HCT116 (cell line): ENCODE measurements at regions not wholly inside any gene's neighbourhood (a gene's known extent, or its start where the extent isn't known, plus 50 kb on each side); places are given as distances from the start of the nearest gene placed in this dataset.

ENCODE experiments used
- ATAC-seq: fragments of 200-7000 bp; cut with Tn5 transposase; 2 replicates; pipeline ENCODE4 v1.9.1; 2020; ENCODE audit warnings: mild to moderate bottlenecking, moderate library complexity
- BruUV-seq: library from RNA; stranded (reverse); fragments of 400-500 nt; replicated peaks from 2 replicates; lab custom pipeline; 2021; lab: Mats Ljungman, UMichigan
- CTCF ChIA-PET: fragments of 300-600 bp; sonication (Branson Sonifier 250); formaldehyde crosslinking; loops from one replicate; lab custom pipeline; 2021; ENCODE audit warnings: antibody characterized with exemption; lab: Charles Lee
- POLR2A ChIA-PET: fragments of 300-600, 350-600 bp; sonication (Branson Sonifier 250); formaldehyde crosslinking; loops from one replicate; lab custom pipeline; 2021; ENCODE audit warnings: antibody characterized with exemption; lab: Charles Lee
- RAD21 ChIA-PET, 2 experiments: fragments of 300-600 bp; sonication (Branson Sonifier 250); formaldehyde crosslinking; loops; one replicate each; lab custom pipeline; 2023; ENCODE audit warnings: low total read pairs in 2 of 2; ENCODE audit not compliant: uncharacterized antibody in 2 of 2, unreplicated experiment in 2 of 2, low non-redundant PET in 1 of 2; lab: Charles Lee
- DNase-seq: peaks from one replicate; pipeline ENCODE4 v3.0.0-alpha.2; 2010; ENCODE audit warnings: low read depth, low spot score
- H2AFZ ChIP-seq: fragments of 200-600 bp; shearing (Covaris generic), sonication (generic); 2 replicates; pipeline ENCODE4 v1.6.1; 2017; ENCODE audit warnings: low read depth, mixed run types, mixed read lengths, antibody characterized with exemption, low read length; ENCODE audit not compliant: poor library complexity, severe bottlenecking
- H3K27ac ChIP-seq: 2 replicates; pipeline ENCODE4 v1.5.1; 2012; ENCODE audit warnings: low read depth, low read length
- H3K27me3 ChIP-seq: fragments of 200-600 bp; sonication (generic); 2 replicates; pipeline ENCODE4 v1.6.1; 2016; ENCODE audit warnings: mixed run types, low read length, mixed read lengths; ENCODE audit not compliant: insufficient read depth
- H3K36me3 ChIP-seq, 2 experiments: fragments of 200-500 bp in 1 of 2; fragments of 200-600 bp in 1 of 2; sonication (Bioruptor generic) in 1 of 2; sonication (generic) in 1 of 2; 2 replicates each; pipeline versions ENCODE4 v1.5.1 to v1.6.1; 2014 to 2016; ENCODE audit warnings: low read length in 2 of 2, inconsistent platforms in 1 of 2, mixed read lengths in 1 of 2, mixed run types in 1 of 2; ENCODE audit not compliant: insufficient read depth in 2 of 2, control insufficient read depth in 1 of 2
- H3K4me1 ChIP-seq, 2 experiments: fragments of 200-600 bp in 1 of 2; sonication (generic) in 1 of 2; 2 replicates each; pipeline versions ENCODE4 v1.5.1 to v1.6.1; 2012 to 2017; ENCODE audit warnings: low read length in 2 of 2, inconsistent platforms in 1 of 2, mild to moderate bottlenecking in 1 of 2, mixed read lengths in 1 of 2, mixed run types in 1 of 2, moderate library complexity in 1 of 2; ENCODE audit not compliant: insufficient read depth in 2 of 2, control insufficient read depth in 1 of 2
- H3K4me2 ChIP-seq: fragments of 200-600 bp; sonication (generic); 2 replicates; pipeline ENCODE4 v1.6.1; 2017; ENCODE audit warnings: mixed run types, low read length, mixed read lengths
- H3K4me3 ChIP-seq, 2 experiments: fragments of 200-600 bp in 1 of 2; sonication (generic) in 1 of 2; replicated peaks in 1 of 2; 2 replicates each; pipeline ENCODE4 v1.5.1; 2011 to 2016; ENCODE audit warnings: low read length in 2 of 2, control low read depth in 1 of 2, low read depth in 1 of 2, mild to moderate bottlenecking in 1 of 2, mixed read lengths in 1 of 2, mixed run types in 1 of 2
- H3K79me2 ChIP-seq: fragments of 200-600 bp; sonication (generic); 2 replicates; pipeline ENCODE4 v1.6.1; 2017; ENCODE audit warnings: mild to moderate bottlenecking, mixed run types, low read length, moderate library complexity, mixed read lengths; ENCODE audit not compliant: insufficient read depth
- H3K9ac ChIP-seq: fragments of 200-600 bp; sonication (generic); 2 replicates; pipeline ENCODE4 v1.6.1; 2016; ENCODE audit warnings: low read length, mixed read lengths
- H3K9me2 ChIP-seq: fragments of 200-600 bp; sonication (generic), shearing (Covaris generic); 2 replicates; pipeline ENCODE4 v1.6.1; 2017; ENCODE audit warnings: mixed run types, mild to moderate bottlenecking, moderate library complexity; ENCODE audit not compliant: insufficient read depth
- H3K9me3 ChIP-seq, 2 experiments: fragments of 200-500 bp in 1 of 2; fragments of 200-600 bp in 1 of 2; sonication (Bioruptor generic) in 1 of 2; sonication (generic) in 1 of 2; 2 replicates each; pipeline ENCODE4 v1.6.1; 2014 to 2017; ENCODE audit warnings: low read length in 2 of 2, mixed read lengths in 2 of 2, inconsistent platforms in 1 of 2, low read depth in 1 of 2, mild to moderate bottlenecking in 1 of 2, mixed run types in 1 of 2, moderate library complexity in 1 of 2; ENCODE audit not compliant: control insufficient read depth in 1 of 2, insufficient read depth in 1 of 2
- H4K20me1 ChIP-seq: fragments of 200-600 bp; sonication (generic), shearing (Covaris generic); 2 replicates; pipeline ENCODE4 v1.6.1; 2017; ENCODE audit warnings: mixed run types, mild to moderate bottlenecking, moderate library complexity; ENCODE audit not compliant: insufficient read depth
- EGR1 ChIP-seq: IDR thresholded peaks from 2 replicates; pipeline ENCODE4 v1.6.1; 2012; ENCODE audit warnings: low read depth
- EZH2 ChIP-seq: fragments of 200-600 bp; sonication (generic); IDR thresholded peaks from 2 replicates; pipeline ENCODE4 v1.6.1; 2017; ENCODE audit warnings: antibody characterized with exemption, mixed run types
- EZH2phosphoT487 ChIP-seq: fragments of 200-600 bp; IDR thresholded peaks from 2 replicates; pipeline ENCODE4 v1.6.1; 2018; ENCODE audit warnings: antibody characterized with exemption, borderline replicate concordance
- FOSL1 ChIP-seq: IDR thresholded peaks from 2 replicates; pipeline ENCODE4 v1.6.1; 2012; ENCODE audit warnings: low read depth
- JUND ChIP-seq: IDR thresholded peaks from 2 replicates; pipeline ENCODE4 v1.6.1; 2012
- POLR2A ChIP-seq: IDR thresholded peaks from 2 replicates; pipeline ENCODE4 v1.7.0; 2011; ENCODE audit warnings: borderline replicate concordance; ENCODE audit not compliant: insufficient read depth, insufficient read length; ENCODE audit errors: extremely low read depth
- POLR2AphosphoS5 ChIP-seq: IDR thresholded peaks from 2 replicates; pipeline ENCODE4 v1.6.1; 2011; ENCODE audit warnings: mild to moderate bottlenecking, low read depth, low read length, moderate library complexity
- RAD21 ChIP-seq: IDR thresholded peaks from 2 replicates; pipeline ENCODE4 v1.6.1; 2012; ENCODE audit warnings: low read depth, mild to moderate bottlenecking
- SP1 ChIP-seq: IDR thresholded peaks from 2 replicates; pipeline ENCODE4 v1.6.1; 2012; ENCODE audit warnings: low read depth
- TCF7L2 ChIP-seq: IDR thresholded peaks from 2 replicates; pipeline ENCODE4 v1.7.0; 2011; ENCODE audit warnings: borderline replicate concordance, inconsistent platforms; ENCODE audit not compliant: insufficient read depth, insufficient read length; ENCODE audit errors: extremely low read depth
- YY1 ChIP-seq: IDR thresholded peaks from 2 replicates; pipeline ENCODE4 v1.6.1; 2011; ENCODE audit warnings: low read length, low read depth, moderate library complexity, mild to moderate bottlenecking; ENCODE audit not compliant: insufficient replicate concordance; ENCODE audit errors: extremely low read depth
- ZFX ChIP-seq: fragments of 450-650 bp; IDR thresholded peaks from 2 replicates; pipeline ENCODE4 v1.6.1; 2017
- intact Hi-C: fragments of 100-400 bp; cut with micrococcal nuclease; formaldehyde crosslinking; loops from 2 replicates; pipeline ENCODE4 v1.10.0; 2022
- TF ChIP-seq, protein P1 (sequence below), 3 experiments: fragments of 200-600 bp in 1 of 3; sonication (generic) in 1 of 3; IDR thresholded peaks in 2 of 3; conservative IDR thresholded peaks in 1 of 3; 2 replicates each; pipeline ENCODE4 v1.5.1; 2012 to 2017; ENCODE audit warnings: low read depth in 2 of 3, low read length in 2 of 3, antibody characterized with exemption in 1 of 3, borderline replicate concordance in 1 of 3, control low read depth in 1 of 3, mild to moderate bottlenecking in 1 of 3, mixed read lengths in 1 of 3, mixed run types in 1 of 3, moderate library complexity in 1 of 3; ENCODE audit not compliant: insufficient read depth in 1 of 3

DNA sequence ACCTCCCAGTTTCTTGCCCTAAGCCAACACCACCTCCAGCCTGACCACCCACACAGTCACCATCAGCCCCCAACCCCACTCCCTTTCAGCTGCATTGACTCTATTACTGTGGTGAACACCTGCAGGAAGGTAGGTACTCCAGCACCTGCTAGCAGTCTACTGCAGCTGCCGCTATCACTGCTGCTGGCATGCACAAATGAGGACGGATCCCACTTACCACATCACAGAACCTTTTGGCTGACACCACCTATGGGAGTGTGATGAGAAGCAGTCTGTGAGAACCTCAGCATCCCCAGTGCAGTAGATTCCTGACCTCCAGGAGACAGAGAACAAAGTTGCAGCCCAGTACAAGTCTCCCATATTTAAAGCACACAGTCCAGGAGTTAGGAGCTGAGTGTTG lies 71.9 kb downstream of the ANXA1 start:
- Histone ChIP-seq H2AFZ (no peak overlapping the region), H3K36me3 (no peaks in the 10 kb centered on the region), H3K4me3 (no peak overlapping the region), H3K27ac (no peak overlapping the region), H3K27me3 (peaks cover 25% of the 10 kb centered on the region; the same call in 1 of the 2 replicates), H3K79me2 (no peaks in the 10 kb centered on the region)
- ChIA-PET POLR2A (no interaction called here), RAD21 (no interaction called here)
- DNase-seq (no peak), ATAC-seq (no peak)
- TF ChIP-seq EZH2: no peak
- TF ChIP-seq SP1: no peak
- TF ChIP-seq TCF7L2: no peak
- TF ChIP-seq POLR2AphosphoS5: no peak
- TF ChIP-seq EZH2phosphoT487: no peak
- TF ChIP-seq, protein P1, sequence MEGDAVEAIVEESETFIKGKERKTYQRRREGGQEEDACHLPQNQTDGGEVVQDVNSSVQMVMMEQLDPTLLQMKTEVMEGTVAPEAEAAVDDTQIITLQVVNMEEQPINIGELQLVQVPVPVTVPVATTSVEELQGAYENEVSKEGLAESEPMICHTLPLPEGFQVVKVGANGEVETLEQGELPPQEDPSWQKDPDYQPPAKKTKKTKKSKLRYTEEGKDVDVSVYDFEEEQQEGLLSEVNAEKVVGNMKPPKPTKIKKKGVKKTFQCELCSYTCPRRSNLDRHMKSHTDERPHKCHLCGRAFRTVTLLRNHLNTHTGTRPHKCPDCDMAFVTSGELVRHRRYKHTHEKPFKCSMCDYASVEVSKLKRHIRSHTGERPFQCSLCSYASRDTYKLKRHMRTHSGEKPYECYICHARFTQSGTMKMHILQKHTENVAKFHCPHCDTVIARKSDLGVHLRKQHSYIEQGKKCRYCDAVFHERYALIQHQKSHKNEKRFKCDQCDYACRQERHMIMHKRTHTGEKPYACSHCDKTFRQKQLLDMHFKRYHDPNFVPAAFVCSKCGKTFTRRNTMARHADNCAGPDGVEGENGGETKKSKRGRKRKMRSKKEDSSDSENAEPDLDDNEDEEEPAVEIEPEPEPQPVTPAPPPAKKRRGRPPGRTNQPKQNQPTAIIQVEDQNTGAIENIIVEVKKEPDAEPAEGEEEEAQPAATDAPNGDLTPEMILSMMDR (IDR thresholded peaks at IDR 0.05 in 2 of 3, conservative IDR thresholded peaks at IDR 0.05 in 1 of 3; ENCODE audit: borderline replicate concordance in 1 of 3, insufficient read depth in 1 of 3, low read depth in 2 of 3, low read length in 2 of 3): no peak
- no peak for TF ChIP-seq YY1
- TF ChIP-seq RAD21: no peak
- no peak for TF ChIP-seq ZFX
- no peak for TF ChIP-seq EGR1
- no peak for TF ChIP-seq JUND
- TF ChIP-seq POLR2A: no peak
- no peak for TF ChIP-seq FOSL1
- TF ChIP-seq, all 23 proteins: peak for 0
- Histone ChIP-seq H3K4me1 (no peaks in the 10 kb centered on the region), H3K4me2 (no peak overlapping the region), H3K9ac (no peak overlapping the region), H3K9me2 (no peaks in the 10 kb centered on the region), H4K20me1 (no peaks in the 10 kb centered on the region), H3K9me3 (no peaks in the 10 kb centered on the region)
- CTCF ChIA-PET: no interaction called here
- BruUV-seq: no TSS peak
- intact Hi-C loops: no loop called here
